ENCODE measurements at regions not wholly inside any gene's neighbourhood (a gene's known extent, or its start where the extent isn't known, plus 50 kb on each side); places are given as distances from the start of the nearest gene placed in this dataset.

DNA sequence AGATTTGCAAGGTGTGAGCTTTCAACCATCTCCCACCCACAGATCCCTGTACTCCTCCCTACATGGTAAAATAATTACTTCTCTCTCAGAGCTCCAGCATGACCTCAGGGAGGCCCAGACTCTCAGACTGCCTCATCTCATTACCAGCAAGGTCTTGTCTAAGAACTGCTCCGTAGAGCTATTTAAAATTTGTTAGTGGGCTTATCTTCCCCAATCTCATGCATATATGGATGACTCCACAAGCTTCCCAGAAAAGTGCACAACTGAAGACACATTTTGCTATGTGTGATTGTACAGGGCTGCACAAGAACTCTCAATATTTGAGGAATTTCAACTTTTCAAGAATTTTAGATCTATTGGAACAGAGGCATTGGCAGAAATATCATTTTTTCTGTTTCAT, 230.3 kb downstream of the CSNK2A3 start:
- ATAC-seq (ENCODE audit: poor library complexity) (no peak), DNase-seq (no peak)
- Histone ChIP-seq H3K9me3 (ENCODE audit: control insufficient read depth in 1 of 2, insufficient read depth in 1 of 2, low read length in 2 of 2) (no peaks in the 10 kb centered on the region), H3K4me3 (ENCODE audit: low read length) (no peak overlapping the region), H3K27ac (ENCODE audit: low read depth in 1 of 2, low read length in 2 of 2) (no peak overlapping the region), H3K27me3 (ENCODE audit: control insufficient read depth in 1 of 2, insufficient read depth in 2 of 2, low read length in 2 of 2) (no peaks in the 10 kb centered on the region), H3K36me3 (ENCODE audit: insufficient read depth, low read length) (no peaks in the 10 kb centered on the region), H3K4me1 (ENCODE audit: insufficient read depth, low read length) (no peaks in the 10 kb centered on the region)
- TF ChIP-seq, protein P1, sequence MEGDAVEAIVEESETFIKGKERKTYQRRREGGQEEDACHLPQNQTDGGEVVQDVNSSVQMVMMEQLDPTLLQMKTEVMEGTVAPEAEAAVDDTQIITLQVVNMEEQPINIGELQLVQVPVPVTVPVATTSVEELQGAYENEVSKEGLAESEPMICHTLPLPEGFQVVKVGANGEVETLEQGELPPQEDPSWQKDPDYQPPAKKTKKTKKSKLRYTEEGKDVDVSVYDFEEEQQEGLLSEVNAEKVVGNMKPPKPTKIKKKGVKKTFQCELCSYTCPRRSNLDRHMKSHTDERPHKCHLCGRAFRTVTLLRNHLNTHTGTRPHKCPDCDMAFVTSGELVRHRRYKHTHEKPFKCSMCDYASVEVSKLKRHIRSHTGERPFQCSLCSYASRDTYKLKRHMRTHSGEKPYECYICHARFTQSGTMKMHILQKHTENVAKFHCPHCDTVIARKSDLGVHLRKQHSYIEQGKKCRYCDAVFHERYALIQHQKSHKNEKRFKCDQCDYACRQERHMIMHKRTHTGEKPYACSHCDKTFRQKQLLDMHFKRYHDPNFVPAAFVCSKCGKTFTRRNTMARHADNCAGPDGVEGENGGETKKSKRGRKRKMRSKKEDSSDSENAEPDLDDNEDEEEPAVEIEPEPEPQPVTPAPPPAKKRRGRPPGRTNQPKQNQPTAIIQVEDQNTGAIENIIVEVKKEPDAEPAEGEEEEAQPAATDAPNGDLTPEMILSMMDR (IDR thresholded peaks at IDR 0.05), result no peak
- Mint-ChIP-seq H3K4me1 (ENCODE audit: low read depth) (peaks cover 4% of the 10 kb centered on the region), H3K27ac (no peak overlapping the region), H3K4me3 (no peak overlapping the region), H3K36me3 (ENCODE audit: low read depth) (no peaks in the 10 kb centered on the region), H3K9me3 (no peaks in the 10 kb centered on the region), H3K27me3 (peaks cover 3% of the 10 kb centered on the region)
- intact Hi-C loops (cut with DNase I, micrococcal nuclease), result no loop called here
- ChIA-PET CTCF (interaction anchor here (1.5 to 1.7 kb wide), 2 partner anchors 12 to 34 kb away, joined by 4 to 6 read pairs; no protein-coding TSS in a partner anchor), POLR2A (no interaction called here)

DNA sequence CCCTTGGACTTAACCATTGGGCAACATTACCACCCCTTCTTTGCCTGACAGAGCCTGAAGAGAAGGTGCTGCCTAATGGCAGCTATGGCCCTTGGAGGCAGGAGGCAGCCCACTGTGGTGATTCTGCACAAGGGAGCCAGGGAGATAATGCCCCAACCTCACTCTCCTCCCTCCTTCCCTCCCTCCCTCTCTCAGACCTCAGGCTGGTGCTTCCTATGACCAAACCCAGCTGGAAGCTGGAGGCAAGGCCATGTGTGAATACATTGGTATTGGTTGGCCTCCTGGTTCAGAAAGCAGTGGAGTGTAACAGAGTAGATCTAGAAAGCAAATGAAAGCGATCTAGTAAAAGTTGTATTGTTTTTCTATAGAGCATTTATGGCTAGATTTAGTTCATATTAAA, 233.1 kb downstream of the CSNK2A3 start:
- DNase-seq (no peak), ATAC-seq (ENCODE audit: poor library complexity) (no peak)
- Histone ChIP-seq H3K4me1 (ENCODE audit: insufficient read depth, low read length) (no peaks in the 10 kb centered on the region), H3K9me3 (ENCODE audit: control insufficient read depth in 1 of 2, insufficient read depth in 1 of 2, low read length in 2 of 2) (peaks cover 0 to 3% of the 10 kb centered on the region in 2 experiments), H3K36me3 (ENCODE audit: insufficient read depth, low read length) (no peaks in the 10 kb centered on the region), H3K27ac (ENCODE audit: low read depth in 1 of 2, low read length in 2 of 2) (no peak overlapping the region), H3K27me3 (ENCODE audit: control insufficient read depth in 1 of 2, insufficient read depth in 2 of 2, low read length in 2 of 2) (no peaks in the 10 kb centered on the region), H3K4me3 (ENCODE audit: low read length) (no peak overlapping the region)
- Mint-ChIP-seq H3K27ac (no peak overlapping the region), H3K9me3 (peaks cover 2% of the 10 kb centered on the region), H3K4me3 (no peak overlapping the region), H3K36me3 (ENCODE audit: low read depth) (no peaks in the 10 kb centered on the region), H3K27me3 (no peaks in the 10 kb centered on the region), H3K4me1 (ENCODE audit: low read depth) (peaks cover 4% of the 10 kb centered on the region)
- TF ChIP-seq, protein P1 (IDR thresholded peaks at IDR 0.05), result no peak
- intact Hi-C loops (cut with DNase I, micrococcal nuclease), result no loop called here
- ChIA-PET POLR2A (interaction anchor here (1.4 kb wide), 1 partner anchor 28 kb away, joined by 3 read pairs; no protein-coding TSS in a partner anchor), CTCF (interaction anchor here (0.8 to 1.8 kb wide), 2 partner anchors 10 to 37 kb away, joined by 4 to 6 read pairs; no protein-coding TSS in a partner anchor)

DNA sequence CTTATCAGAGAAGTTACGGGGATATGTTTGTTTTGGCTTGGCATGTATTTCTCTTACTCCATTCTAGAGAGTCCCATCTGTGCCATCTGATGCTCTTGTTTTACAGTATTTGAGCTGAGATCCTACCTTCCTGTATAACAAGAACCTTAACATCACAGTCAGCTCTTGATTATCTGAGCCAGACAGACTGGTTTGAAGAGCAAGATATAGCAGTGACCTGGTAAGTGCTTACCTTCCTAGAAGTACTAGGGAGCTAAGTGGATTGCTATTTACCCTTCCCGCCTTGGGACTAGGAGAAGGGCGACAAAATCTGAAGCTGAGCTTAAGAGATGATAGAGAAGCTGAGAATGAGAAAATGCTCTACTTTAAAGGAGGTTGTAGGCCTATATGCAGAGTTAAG, 235.3 kb downstream of the CSNK2A3 start:
- TF ChIP-seq, protein P1 (IDR thresholded peaks at IDR 0.05), result no peak
- Mint-ChIP-seq H3K27ac (no peak overlapping the region), H3K9me3 (peaks cover 5% of the 10 kb centered on the region), H3K27me3 (no peaks in the 10 kb centered on the region), H3K4me3 (no peak overlapping the region), H3K36me3 (ENCODE audit: low read depth) (peaks cover 4% of the 10 kb centered on the region), H3K4me1 (ENCODE audit: low read depth) (peaks cover 4% of the 10 kb centered on the region)
- Histone ChIP-seq H3K27me3 (ENCODE audit: control insufficient read depth in 1 of 2, insufficient read depth in 2 of 2, low read length in 2 of 2) (no peaks in the 10 kb centered on the region), H3K4me3 (ENCODE audit: low read length) (no peak overlapping the region), H3K36me3 (ENCODE audit: insufficient read depth, low read length) (no peaks in the 10 kb centered on the region), H3K4me1 (ENCODE audit: insufficient read depth, low read length) (no peaks in the 10 kb centered on the region), H3K27ac (ENCODE audit: low read depth in 1 of 2, low read length in 2 of 2) (no peak overlapping the region), H3K9me3 (ENCODE audit: control insufficient read depth in 1 of 2, insufficient read depth in 1 of 2, low read length in 2 of 2) (peaks cover 0 to 3% of the 10 kb centered on the region in 2 experiments)
- POLR2A ChIA-PET, result interaction anchor here (0.6 kb wide), 1 partner anchor 870 kb away, joined by 3 read pairs; no protein-coding TSS in a partner anchor
- DNase-seq, result no peak
- no peak for ATAC-seq (ENCODE audit: poor library complexity)
- CTCF ChIA-PET, result interaction anchor here (0.8 to 1.0 kb wide), 3 partner anchors 9 to 39 kb away, joined by 3 read pairs; no protein-coding TSS in a partner anchor
- intact Hi-C loops (cut with DNase I, micrococcal nuclease), result no loop called here
